ENCODE measurements at regions not wholly inside any gene's neighbourhood (a gene's known extent, or its start where the extent isn't known, plus 50 kb on each side); places are given as distances from the start of the nearest gene placed in this dataset.

DNA sequence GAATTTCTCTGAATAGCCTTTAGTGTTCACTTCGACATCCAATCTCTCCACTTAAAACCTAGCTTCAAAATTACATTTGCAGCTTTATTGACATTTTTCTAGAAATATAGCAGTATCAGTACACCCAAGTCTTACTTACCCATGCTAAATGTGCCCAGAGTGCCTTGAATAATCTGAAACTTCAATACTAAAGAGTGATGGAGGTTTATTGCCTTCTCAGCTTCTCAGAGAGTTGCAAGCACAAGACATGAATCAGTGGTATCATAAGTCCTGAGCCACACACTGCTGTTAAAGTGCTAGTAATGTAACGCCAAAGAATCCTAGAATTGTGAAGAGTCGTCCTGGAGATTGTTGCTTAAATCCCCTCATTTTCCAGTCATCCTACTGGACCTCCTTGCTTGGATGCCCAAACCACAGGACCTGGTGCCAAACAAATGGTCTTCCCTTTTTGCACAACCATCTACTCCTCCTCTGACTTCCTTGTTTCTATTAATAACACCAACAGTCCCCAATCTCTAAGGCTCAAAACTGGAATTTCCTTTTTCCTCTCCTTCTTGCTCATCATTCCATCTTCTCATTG, 83.2 kb upstream of the SPATS2L start:
- DNase-seq (no peak), ATAC-seq (ENCODE audit: low read depth) (no peak)
- H3K9me3 ChIP-seq (ENCODE audit: control extremely low read depth in 1 of 3, control insufficient read depth in 2 of 3, insufficient read depth in 1 of 3, low read length in 2 of 3): no peaks in the 10 kb centered on the region
- H3K27me3 ChIP-seq (replicated peaks in 1 of 4; ENCODE audit: control extremely low read depth in 1 of 4, control insufficient read depth in 3 of 4, insufficient read depth in 4 of 4, low read length in 3 of 4): peaks cover 0 to 3% (median 0%) of the 10 kb centered on the region in 4 experiments
- H3K27ac ChIP-seq (ENCODE audit: low read length in 2 of 2): no peak overlapping the region
- H3K4me1 ChIP-seq (ENCODE audit: control insufficient read depth in 2 of 2, insufficient read depth in 2 of 2, low read length in 2 of 2): no peaks in the 10 kb centered on the region
- H3K27ac Mint-ChIP-seq: no peak overlapping the region
- ChIA-PET CTCF (no interaction called here), POLR2A (no interaction called here)
- no peaks in the 10 kb centered on the region for H4K20me1 ChIP-seq (ENCODE audit: control insufficient read depth, insufficient read depth, low read length, poor library complexity, severe bottlenecking)
- H3K9ac ChIP-seq (ENCODE audit: low read length): no peak overlapping the region
- H3K79me2 ChIP-seq (ENCODE audit: control insufficient read depth, insufficient read depth, low read length): no peaks in the 10 kb centered on the region
- H3K4me1 Mint-ChIP-seq: no peaks in the 10 kb centered on the region
- TF ChIP-seq EZH2 (IDR thresholded peaks at IDR 0.05; ENCODE audit: borderline replicate concordance, insufficient read depth, low read depth, low read length, poor library complexity, severe bottlenecking): no peak
- TF ChIP-seq, protein P1, sequence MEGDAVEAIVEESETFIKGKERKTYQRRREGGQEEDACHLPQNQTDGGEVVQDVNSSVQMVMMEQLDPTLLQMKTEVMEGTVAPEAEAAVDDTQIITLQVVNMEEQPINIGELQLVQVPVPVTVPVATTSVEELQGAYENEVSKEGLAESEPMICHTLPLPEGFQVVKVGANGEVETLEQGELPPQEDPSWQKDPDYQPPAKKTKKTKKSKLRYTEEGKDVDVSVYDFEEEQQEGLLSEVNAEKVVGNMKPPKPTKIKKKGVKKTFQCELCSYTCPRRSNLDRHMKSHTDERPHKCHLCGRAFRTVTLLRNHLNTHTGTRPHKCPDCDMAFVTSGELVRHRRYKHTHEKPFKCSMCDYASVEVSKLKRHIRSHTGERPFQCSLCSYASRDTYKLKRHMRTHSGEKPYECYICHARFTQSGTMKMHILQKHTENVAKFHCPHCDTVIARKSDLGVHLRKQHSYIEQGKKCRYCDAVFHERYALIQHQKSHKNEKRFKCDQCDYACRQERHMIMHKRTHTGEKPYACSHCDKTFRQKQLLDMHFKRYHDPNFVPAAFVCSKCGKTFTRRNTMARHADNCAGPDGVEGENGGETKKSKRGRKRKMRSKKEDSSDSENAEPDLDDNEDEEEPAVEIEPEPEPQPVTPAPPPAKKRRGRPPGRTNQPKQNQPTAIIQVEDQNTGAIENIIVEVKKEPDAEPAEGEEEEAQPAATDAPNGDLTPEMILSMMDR (IDR thresholded peaks at IDR 0.05): no peak
- H3K36me3 ChIP-seq (replicated peaks in 1 of 2; ENCODE audit: control extremely low read depth in 1 of 2, control insufficient read depth in 1 of 2, extremely low read depth in 1 of 2, insufficient read depth in 2 of 2, low read length in 1 of 2): no peaks in the 10 kb centered on the region
- no peak overlapping the region for H3K4me3 Mint-ChIP-seq
- intact Hi-C loops (cut with micrococcal nuclease): no loop called here
- H2AFZ ChIP-seq (ENCODE audit: insufficient read depth, low read depth, low read length, poor library complexity, severe bottlenecking): no peak overlapping the region
- no peak overlapping the region for H3K4me3 ChIP-seq (ENCODE audit: control extremely low read depth in 1 of 5, extremely low read depth in 1 of 5, insufficient read depth in 1 of 5, low read depth in 2 of 5, low read length in 4 of 5)
- peaks cover 6% of the 10 kb centered on the region for H3K27me3 Mint-ChIP-seq
- H3K9me3 Mint-ChIP-seq (ENCODE audit: insufficient read depth): peaks cover 2% of the 10 kb centered on the region
- H3K4me2 ChIP-seq (replicated peaks; ENCODE audit: low read depth, low read length, poor library complexity, severe bottlenecking): no peak overlapping the region
- WGBS (ENCODE audit: insufficient coverage): 87% methylated on average over 2 of the region's 3 CpGs

DNA sequence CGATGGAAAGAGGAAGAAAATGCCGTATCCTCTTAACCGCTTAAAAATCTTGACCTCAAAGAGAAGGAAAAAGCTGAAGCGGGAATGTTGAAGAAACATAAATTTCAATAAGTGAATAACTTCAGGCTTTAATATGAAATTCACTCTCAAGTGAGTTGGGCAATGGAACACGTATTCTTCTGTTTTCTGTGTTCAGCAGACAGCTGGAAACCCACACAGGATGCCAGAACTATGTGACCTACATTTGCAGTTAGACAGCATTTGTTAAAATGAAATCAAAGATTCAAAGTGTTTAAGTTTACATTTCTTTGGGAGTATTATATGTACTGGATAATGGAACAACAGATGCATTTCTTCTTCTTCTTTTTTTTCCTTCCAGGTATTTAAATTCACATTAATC, 80.5 kb upstream of the SPATS2L start:
- no peaks in the 10 kb centered on the region for H3K4me1 ChIP-seq (ENCODE audit: control insufficient read depth in 2 of 2, insufficient read depth in 2 of 2, low read length in 2 of 2)
- H3K9ac ChIP-seq (ENCODE audit: low read length): no peak overlapping the region
- H3K79me2 ChIP-seq (ENCODE audit: control insufficient read depth, insufficient read depth, low read length): no peaks in the 10 kb centered on the region
- H3K27ac ChIP-seq (ENCODE audit: low read length in 2 of 2): no peak overlapping the region
- H3K4me2 ChIP-seq (replicated peaks; ENCODE audit: low read depth, low read length, poor library complexity, severe bottlenecking): no peak overlapping the region
- intact Hi-C loops (cut with micrococcal nuclease): no loop called here
- 60% methylated on average over 1 of the region's 5 CpGs for WGBS (ENCODE audit: insufficient coverage)
- peaks cover 2% of the 10 kb centered on the region for H3K9me3 Mint-ChIP-seq (ENCODE audit: insufficient read depth)
- TF ChIP-seq, protein P1 (IDR thresholded peaks at IDR 0.05): no peak
- TF ChIP-seq EZH2 (IDR thresholded peaks at IDR 0.05; ENCODE audit: borderline replicate concordance, insufficient read depth, low read depth, low read length, poor library complexity, severe bottlenecking): no peak
- ChIA-PET CTCF (no interaction called here), POLR2A (no interaction called here)
- H2AFZ ChIP-seq (ENCODE audit: insufficient read depth, low read depth, low read length, poor library complexity, severe bottlenecking): no peak overlapping the region
- H3K9me3 ChIP-seq (ENCODE audit: control extremely low read depth in 1 of 3, control insufficient read depth in 2 of 3, insufficient read depth in 1 of 3, low read length in 2 of 3): no peaks in the 10 kb centered on the region
- H4K20me1 ChIP-seq (ENCODE audit: control insufficient read depth, insufficient read depth, low read length, poor library complexity, severe bottlenecking): no peaks in the 10 kb centered on the region
- H3K4me3 Mint-ChIP-seq: no peak overlapping the region
- H3K27ac Mint-ChIP-seq: no peak overlapping the region
- H3K4me3 ChIP-seq (ENCODE audit: control extremely low read depth in 1 of 5, extremely low read depth in 1 of 5, insufficient read depth in 1 of 5, low read depth in 2 of 5, low read length in 4 of 5): no peak overlapping the region
- H3K27me3 Mint-ChIP-seq: peaks cover 11% of the 10 kb centered on the region
- peaks cover 0 to 7% (median 0%) of the 10 kb centered on the region in 4 experiments for H3K27me3 ChIP-seq (replicated peaks in 1 of 4; ENCODE audit: control extremely low read depth in 1 of 4, control insufficient read depth in 3 of 4, insufficient read depth in 4 of 4, low read length in 3 of 4)
- DNase-seq (no peak), ATAC-seq (ENCODE audit: low read depth) (no peak)
- no peaks in the 10 kb centered on the region for H3K4me1 Mint-ChIP-seq
- H3K36me3 ChIP-seq (replicated peaks in 1 of 2; ENCODE audit: control extremely low read depth in 1 of 2, control insufficient read depth in 1 of 2, extremely low read depth in 1 of 2, insufficient read depth in 2 of 2, low read length in 1 of 2): no peaks in the 10 kb centered on the region

Data from B cell (primary cell).